HG03103 (cell line): ENCODE measurements at regions not wholly inside any gene's neighbourhood (a gene's known extent, or its start where the extent isn't known, plus 50 kb on each side); places are given as distances from the start of the nearest gene placed in this dataset.
A peak's percentile ranks its signal among the peaks of the same experiment; 100 is the strongest.

ENCODE experiments used
- ATAC-seq: cut with Tn5 transposase; IDR thresholded peaks from one replicate; pipeline ENCODE4 v1.9.1; 2021; ENCODE audit warnings: low read depth; ENCODE audit not compliant: unreplicated experiment

DNA sequence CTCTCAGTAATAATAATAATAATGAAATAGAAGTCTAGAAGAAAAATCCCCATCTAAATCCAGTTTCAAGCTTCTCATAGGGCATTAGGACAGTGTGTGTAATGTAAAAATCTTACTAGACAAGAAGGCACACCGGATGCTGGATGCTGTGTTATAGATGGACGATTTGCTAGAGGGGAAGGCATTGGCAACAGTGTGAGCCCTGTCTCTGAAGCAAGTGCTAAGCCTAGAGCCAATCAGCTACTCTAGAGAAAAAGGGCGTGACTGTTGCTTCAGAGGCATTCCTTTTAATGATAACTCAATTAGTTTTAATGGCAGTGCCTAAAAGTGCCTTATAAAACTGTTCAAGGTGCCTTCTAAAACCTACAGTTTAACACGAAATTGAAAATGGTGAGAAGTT, 344.9 kb downstream of the TDRD15 start:
- ATAC-seq = no peak

DNA sequence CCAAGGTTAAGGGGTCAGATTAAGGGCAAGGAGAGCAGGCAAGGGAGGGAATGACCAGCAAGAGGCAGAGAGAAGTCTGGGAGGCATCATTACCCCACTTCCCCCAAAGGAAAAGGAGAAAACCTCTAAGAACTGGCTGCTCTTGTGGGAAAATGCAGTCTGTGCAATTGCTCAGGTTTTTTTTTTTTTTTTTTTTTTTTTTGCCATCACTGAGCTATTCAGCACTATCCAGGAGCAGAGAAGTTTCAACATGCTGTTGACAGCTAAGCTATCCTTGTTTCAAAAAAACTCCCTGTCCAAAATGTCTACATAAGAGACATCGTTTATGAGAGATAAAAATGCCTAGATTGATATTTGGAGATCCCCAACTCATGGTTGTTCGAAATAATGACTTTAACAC, 345.4 kb downstream of the TDRD15 start:
- ATAC-seq = no peak

DNA sequence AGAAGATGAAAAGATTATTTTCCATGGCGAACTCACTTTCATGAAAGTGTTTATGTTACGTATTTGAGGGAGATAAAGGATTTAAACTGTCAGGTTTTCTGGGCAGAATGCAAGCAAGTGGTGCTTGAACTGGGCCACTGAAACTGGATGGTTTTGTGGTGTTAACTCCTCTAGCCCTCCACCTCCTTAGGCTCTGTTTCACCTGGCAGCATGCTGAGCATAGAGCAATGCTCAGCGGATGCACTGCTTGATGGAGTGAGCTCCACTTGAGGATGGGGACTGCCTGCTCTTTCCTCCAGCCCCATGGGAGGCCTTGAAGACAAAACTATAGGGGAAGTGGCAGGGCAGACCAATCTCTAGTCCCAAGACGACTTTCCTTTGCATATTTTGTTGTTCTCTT, 345.8 kb downstream of the TDRD15 start:
- ATAC-seq = no peak

DNA sequence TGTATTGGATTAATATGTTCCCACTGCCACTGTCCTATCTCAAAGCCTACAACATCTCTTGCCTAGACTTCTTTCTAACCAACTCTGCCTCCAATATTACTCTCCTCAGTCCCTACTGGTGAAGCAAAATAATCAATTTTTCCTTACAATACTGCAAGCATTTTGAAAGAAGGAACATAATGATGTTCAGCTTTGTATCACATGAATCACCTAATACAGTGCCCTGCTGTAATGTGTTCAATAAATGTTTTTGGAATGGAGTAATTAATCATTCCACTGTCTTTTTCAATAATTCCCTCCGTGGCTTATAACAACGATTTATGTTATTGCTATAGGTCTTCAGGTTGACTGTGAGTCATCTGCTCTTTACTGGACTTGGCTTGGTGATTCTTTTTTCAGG, 356.4 kb downstream of the TDRD15 start:
- no peak for ATAC-seq

DNA sequence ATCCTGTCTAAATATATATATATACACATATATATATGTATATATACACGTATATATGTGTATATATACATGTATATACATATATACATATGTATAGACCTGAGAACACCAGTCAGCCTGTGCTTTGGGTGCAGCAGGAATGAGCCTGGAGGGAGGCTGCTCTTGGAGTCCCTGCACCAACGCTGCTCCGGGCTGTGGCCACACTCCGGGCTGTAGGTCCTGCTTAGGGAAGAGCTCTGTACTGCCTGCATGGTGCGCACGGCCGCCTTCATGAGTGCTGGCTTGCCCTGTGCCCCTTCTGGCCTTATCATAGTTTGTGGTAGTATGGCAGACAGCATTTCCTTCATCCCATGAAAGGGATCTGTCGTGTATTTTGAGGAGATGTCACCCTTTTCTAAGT, 360.9 kb downstream of the TDRD15 start:
- no peak for ATAC-seq

DNA sequence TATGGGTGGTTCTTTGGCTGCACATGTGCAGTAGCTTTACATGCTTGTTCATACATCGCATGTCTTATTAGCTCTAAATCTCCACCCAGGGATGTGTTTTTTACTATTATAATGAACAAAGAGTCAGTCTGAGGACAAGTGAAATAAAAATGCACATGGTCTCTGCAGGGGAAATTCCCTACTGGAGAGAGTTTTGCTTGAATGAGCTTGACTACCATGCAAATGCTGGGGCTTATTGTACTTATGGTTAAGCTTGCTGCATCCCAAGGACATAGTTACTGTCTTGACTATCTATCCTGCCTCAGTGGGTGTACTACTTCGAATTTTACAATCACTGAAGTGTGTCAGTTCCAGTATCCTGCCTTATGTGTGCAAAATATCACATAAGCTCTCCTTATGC, 362.7 kb downstream of the TDRD15 start:
- ATAC-seq = peak; percentile 60

DNA sequence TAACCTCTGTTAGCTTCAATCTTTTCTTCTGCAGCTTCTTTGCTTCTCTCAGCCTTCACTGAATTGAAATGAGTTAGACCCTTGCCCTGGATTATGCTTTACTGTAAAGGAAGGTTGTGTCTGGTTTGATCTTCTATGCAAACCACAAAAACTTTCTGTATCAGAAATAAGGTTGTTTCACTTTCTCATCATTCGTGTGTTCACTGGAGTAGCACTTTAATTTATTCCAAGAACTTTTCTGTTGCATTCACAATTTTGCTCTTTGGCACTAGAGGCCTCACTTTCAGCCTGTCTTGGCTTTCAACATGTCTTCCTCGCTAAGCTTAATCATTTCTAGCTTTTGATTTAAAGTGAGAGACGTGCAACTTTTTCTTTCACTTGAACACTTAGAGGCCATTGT, 365.3 kb downstream of the TDRD15 start:
- ATAC-seq = no peak

DNA sequence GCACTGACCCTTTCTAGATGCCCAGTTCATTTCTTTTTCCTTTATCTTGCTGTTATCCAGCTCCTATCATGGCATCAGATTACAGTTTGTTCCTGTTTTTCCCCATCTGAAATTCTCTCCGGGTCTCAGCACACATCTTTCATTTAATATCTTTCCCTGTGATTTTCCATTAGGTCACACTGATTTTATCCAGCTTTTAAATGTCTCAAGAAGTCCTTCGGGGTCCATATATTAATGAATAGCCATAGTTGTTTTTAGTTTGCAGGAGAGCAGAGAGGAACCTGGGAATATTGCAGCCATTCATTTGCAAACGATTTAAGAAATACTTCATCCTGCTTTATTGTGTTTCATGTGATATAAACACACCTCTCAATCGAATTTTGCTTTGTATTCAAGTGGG, 374.2 kb downstream of the TDRD15 start:
- ATAC-seq = no peak

DNA sequence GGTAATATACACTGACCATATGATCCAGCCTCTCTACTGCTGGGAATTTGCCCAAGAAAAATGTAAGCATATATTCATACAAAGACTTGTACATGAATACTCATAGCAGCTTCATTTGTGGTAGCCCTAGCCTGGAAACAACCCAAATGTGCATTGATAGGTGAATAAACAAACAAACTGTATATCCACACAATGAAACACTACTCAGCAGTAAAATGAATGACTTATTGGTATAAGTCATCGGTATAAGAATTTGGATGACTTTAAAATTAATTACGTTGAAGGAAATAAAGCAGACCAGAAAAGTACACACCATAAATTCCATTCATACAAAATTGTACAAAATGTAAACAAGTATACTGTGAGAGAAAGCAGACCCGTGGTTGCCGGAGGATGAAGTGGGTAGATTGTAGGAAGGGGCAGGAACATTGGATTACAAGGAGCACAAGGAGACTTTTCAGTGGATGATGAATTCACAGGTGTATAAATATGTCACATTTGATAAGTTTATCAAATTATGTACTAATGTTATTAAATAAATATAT, 376.7 kb downstream of the TDRD15 start:
- ATAC-seq = no peak

DNA sequence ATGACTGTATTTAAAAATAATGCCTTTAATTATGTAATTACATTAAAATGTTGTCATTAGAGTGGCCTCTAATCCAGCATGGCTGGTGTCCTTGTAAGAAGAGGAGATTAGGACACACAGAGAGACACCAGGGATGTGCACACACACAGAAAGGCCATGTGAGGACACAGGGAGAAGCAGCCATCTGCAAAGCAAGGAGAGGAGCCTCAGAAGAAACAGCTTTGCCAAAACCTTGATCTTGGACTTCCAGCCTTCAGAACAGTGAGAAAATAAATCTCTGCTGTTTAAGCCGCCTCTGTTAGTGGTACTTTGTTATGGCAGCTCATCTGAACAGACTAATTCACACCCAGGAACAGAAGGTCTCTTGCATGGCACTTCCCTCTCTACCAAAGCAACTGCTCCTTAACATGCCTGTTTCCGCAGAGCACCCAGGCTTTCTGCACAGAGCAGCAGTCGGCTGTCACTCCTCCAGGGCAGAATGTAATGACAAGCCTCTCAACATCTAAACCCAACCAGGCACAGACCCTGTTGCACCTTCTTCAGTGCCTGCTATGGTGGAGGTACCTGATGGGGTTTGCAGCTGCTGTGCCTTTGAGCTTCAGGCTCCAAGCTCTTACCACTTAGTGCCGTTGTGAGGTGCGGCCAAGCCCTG, 377.7 kb downstream of the TDRD15 start:
- ATAC-seq = no peak

DNA sequence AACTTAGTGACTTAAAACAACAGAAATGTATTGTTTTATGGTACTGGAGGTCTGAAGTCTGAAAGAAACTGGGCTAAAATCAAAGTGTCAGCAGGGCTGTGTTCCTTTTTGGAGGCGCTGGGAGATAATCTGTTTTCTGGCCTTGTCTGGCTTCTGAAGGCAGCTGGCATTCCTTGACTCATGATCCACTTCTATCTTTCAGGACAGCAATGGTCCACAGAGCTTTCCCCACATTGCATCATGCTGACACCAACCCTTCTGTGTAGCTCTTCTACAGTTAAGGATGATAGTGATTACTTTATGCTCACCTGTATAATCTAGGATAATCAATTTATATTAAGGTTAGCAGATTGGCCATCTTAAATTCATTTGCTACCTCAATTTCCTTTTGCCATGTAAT, 392.1 kb downstream of the TDRD15 start:
- ATAC-seq = no peak

DNA sequence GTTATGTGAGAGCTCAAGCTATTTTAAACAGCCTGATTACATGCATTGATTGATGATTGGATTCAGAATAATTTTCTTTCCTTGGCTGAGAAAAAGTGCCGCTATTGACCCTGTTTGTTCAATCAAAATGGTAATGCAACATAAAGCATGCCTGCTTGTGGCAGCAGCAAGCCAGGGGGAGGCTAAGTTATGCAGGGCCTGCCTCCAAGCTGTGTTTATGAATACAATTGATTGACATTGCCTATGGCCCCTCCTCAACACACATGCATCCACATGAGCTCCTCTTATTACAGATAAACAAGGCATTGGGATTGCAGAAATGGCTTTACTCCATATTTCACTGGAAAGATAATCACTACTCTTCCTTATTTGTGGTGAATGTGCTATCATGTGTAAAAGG, 395.6 kb downstream of the TDRD15 start:
- no peak for ATAC-seq

DNA sequence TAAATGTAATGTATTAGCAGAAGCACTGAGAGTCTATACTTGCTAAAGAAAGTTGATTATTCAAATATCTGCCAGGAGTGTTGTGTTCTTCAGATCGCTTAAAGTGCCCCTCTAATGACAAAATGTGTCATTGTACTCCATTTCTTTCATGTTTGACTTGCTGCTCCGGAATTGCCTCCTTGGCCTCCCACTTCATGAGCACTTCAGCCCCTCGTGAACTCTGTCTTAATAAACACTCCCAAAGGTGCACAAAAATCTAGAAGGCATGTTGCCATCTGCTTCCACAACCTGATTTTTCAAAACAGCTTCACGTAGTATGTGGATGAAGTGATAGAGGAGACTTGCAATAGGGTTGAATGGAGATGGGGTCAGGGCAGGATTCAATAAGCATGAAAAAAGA, 396.1 kb downstream of the TDRD15 start:
- ATAC-seq = no peak

DNA sequence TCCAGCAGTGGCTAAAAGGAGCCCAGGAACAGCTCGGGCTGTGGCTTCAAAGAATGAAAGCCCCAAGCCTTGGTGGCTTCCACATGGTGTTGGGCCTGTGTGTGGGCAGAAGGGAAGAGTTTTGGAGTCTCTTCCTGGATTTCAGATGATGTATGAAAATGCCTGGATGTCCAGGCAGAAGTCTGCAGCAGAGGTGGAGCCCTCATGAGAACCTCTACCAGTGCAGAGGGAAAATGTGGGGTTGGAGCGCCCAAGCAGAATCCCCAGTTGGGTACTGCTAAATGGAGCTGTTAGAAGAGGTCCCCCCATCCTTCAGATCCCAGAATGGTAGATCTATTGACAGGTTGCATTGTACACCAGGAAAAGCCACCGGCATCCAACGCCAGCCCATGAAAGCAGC, 412.1 kb downstream of the TDRD15 start:
- no peak for ATAC-seq

DNA sequence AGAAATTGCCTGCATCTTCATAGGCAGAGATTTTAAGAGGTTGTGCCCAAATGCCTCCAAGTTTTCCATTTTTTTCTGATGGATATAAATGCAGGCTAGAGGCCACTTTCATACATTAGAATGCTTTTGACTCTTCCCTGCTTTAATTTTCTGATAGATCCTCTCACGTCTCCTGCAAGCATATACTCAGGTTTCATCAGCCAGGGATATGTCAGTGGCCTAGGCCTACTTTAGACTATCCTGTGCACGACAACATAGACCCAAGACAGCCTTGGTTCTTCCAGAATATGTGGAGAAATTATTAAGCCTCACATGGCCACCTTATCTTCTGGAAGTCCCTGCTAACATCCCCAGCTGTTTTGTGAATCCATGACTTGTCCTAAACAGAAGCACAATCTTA, 415.9 kb downstream of the TDRD15 start:
- no peak for ATAC-seq

DNA sequence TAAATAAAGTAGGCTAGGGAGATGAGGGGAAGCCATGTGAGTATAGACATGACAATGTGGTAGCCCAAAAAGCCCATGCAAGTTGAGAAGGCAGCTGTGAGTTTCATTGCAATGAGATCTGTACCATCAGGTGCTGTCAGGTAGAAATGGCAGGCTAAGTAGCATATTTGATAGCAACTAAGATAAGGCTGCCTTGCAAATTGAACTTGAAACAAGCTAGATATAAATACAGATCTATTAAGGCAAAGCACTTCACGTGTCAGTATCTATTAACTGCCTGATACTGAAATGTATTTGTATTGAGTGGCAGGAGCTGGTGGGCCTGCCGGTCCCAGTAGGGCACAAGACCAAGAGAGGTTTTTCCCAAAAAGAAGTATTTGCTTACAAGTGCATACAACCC, 419.9 kb downstream of the TDRD15 start:
- ATAC-seq = no peak

DNA sequence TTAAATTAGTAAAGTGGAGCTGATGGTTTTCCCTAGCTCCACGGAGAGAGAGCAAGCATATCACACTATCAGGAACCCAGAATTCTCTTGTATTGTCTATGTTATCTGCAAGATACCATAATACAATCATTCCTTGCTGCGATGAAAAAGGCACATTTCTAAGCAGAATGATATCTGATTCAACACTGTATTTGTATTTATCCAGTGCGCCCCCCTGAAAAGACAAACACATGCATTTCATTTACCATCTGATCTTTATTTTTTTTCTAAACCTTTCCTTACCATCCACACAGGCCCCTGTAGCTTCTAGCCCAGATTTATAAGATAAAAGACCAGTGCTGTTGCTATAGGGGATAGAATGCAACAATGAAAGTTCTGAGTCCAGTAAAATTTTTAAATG, 420.6 kb downstream of the TDRD15 start:
- no peak for ATAC-seq

DNA sequence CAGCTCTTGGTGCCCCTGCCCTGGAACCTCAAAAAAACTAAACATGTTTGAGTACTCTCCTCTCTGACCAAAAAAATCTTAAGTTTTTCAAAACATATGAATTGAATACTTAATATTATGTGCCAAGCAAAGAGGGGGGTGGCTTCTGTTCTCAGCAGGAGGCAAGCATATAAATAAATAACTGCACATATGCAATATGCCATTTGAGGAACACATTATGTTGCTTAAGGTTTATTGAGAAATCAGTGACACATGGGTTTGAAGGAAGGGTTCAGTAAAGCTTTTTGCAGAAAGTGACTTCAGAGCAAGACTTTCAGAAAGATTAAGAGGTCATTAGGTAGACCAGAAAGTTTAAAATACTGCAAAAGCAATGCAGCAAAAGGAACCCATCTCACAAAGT, 429.2 kb downstream of the TDRD15 start:
- no peak for ATAC-seq

DNA sequence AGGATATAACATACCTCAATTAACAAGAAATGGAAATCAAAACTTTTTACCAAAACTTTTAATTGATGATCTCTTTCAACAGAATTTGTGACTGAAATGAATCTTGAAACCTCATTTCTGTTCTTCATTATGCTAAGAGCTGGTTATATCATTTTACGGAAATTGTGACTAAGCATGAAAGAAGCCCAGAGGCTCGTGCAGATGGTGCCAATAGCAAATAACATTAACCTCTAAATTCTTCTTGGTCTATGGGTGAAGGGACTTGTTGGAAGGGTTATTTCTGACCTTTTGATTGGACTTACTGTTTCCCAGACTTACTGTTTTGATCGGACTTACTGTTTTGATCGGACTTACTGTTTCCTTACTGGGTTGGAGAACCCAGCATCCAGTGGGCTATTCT, 435.6 kb downstream of the TDRD15 start:
- ATAC-seq = no peak

DNA sequence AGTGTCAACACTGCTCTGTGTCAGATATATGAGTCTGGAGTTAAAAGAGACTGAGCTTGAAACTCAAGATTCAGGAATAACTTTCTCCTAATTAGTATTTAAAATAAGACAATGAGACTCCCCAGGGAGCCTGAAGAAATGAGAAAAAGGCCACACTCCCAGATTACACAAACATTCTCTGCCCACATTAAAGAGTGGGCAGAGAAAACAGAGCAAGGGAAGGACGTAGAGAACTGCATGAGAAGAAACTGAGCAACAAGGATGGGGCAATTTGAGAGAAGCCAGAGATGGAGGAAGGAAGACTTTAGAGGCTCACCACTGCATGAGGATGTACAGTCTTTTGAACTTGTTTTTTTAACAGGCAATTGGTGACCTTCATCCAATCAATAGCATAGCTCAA, 438.2 kb downstream of the TDRD15 start:
- no peak for ATAC-seq

DNA sequence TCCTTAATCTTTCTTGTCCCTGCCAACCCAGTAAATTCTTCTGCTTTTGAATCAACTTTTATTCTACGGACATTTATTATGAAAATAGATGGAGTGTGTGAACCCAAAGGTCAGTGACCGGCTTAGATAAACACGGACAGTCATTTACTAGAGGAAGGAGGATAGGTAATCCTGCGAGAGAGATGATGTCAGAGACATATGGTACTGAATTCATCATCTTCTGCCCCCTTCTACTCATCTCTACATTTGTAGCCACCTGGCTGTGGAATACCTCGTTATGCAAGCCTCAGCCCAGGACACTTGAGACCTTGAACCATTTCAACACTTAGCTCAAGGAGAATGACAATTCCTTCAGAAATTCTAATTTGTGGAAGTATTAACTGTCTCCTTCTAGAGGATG, 443.6 kb downstream of the TDRD15 start:
- ATAC-seq = no peak

DNA sequence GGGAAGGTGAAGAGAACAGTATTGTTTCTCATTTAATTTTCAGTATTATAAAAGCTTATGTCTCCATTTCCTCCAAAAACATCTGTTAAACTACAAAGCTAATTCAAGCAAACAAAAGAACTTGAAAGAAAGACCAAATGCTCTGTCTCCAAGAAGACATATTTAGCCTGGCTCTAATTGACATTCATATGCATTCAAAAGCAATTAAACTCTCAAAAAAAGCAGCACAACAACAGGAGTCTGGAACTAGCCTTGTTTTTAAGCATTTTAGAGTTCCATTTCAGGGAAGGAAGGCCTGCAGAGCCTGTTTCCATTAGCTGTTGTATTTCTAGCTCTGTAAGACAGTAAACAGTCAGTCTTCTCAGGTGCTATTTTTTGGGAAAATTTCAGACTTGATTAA, 447.9 kb downstream of the TDRD15 start:
- no peak for ATAC-seq

DNA sequence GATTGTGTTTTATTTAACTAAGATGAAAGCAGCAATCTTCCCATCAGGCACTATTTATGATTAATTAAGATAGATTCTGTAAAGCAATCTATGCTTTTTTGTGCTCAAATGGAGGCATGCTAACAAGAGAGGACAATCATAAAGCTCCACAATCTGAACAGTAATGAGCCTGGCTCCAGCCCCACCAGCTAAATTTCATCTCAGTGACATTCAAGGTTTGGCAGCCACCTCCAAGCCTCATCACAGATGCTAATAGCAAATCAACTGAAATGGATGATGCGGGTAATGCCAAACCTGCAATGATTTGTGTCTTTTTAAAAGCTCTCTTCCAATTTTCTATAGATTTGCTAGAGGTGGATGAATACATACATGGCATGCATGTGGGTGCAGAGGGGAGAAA, 456.6 kb downstream of the TDRD15 start:
- ATAC-seq = no peak
